SK-N-SH (cell line): ENCODE measurements at regions not wholly inside any gene's neighbourhood (a gene's known extent, or its start where the extent isn't known, plus 50 kb on each side); places are given as distances from the start of the nearest gene placed in this dataset.

ENCODE experiments used
- CTCF ChIA-PET: fragments of 300-600, 350-600 bp; formaldehyde crosslinking; extraction: SDS; loops from one replicate; lab custom pipeline; 2021; lab: Yijun Ruan, JAX
- POLR2A ChIA-PET: fragments of 350-600 bp; sonication (Branson Sonifier 250); formaldehyde crosslinking; extraction: SDS; loops from one replicate; lab custom pipeline; 2020; ENCODE audit warnings: antibody characterized with exemption, inconsistent platforms; lab: Yijun Ruan, JAX
- DNase-seq: peaks from one replicate; pipeline ENCODE4 v3.0.0; 2012
- H2AFZ ChIP-seq: fragments of 200-600 bp; sonication (generic); 2 replicates; pipeline ENCODE4 v1.8.1; 2016; ENCODE audit warnings: antibody characterized with exemption, mild to moderate bottlenecking, low read depth
- H3F3A ChIP-seq: fragments of 200-600 bp; sonication (generic); replicated peaks from 2 replicates; pipeline ENCODE3; 2016; ENCODE audit warnings: antibody characterized with exemption, mild to moderate bottlenecking; ENCODE audit not compliant: insufficient read depth
- H3K27ac ChIP-seq, 2 experiments: fragments of 200-500 bp in 1 of 2; fragments of 200-600 bp in 1 of 2; sonication (Bioruptor generic) in 1 of 2; sonication (generic), shearing (Covaris generic) in 1 of 2; 2 replicates each; pipeline versions ENCODE4 v1.5.1 to v1.6.1; 2014 to 2016; ENCODE audit warnings: low read depth in 2 of 2, inconsistent platforms in 1 of 2, low read length in 1 of 2, mild to moderate bottlenecking in 1 of 2, mixed read lengths in 1 of 2
- H3K27me3 ChIP-seq: fragments of 200-600 bp; sonication (generic), shearing (Covaris generic); 2 replicates; pipeline ENCODE4 v1.6.1; 2016; ENCODE audit warnings: mixed run types; ENCODE audit not compliant: insufficient read depth
- H3K36me3 ChIP-seq, 2 experiments: fragments of 200-500 bp in 1 of 2; fragments of 200-600 bp in 1 of 2; sonication (Bioruptor generic) in 1 of 2; sonication (generic) in 1 of 2; replicated peaks in 1 of 2; 2 replicates each; pipeline versions ENCODE3 to v1.5.1; 2014 to 2016; ENCODE audit warnings: low read length in 1 of 2, mild to moderate bottlenecking in 1 of 2; ENCODE audit not compliant: insufficient read depth in 2 of 2, control insufficient read depth in 1 of 2
- H3K4me1 ChIP-seq, 2 experiments: fragments of 200-500 bp in 1 of 2; fragments of 200-600 bp in 1 of 2; sonication (Bioruptor generic) in 1 of 2; sonication (generic), shearing (Covaris generic) in 1 of 2; 2 replicates each; pipeline versions ENCODE4 v1.5.1 to v1.6.1; 2014 to 2016; ENCODE audit warnings: low read depth in 1 of 2, low read length in 1 of 2, mixed run types in 1 of 2; ENCODE audit not compliant: insufficient read depth in 2 of 2, control insufficient read depth in 1 of 2
- H3K4me2 ChIP-seq: fragments of 200-600 bp; sonication (generic), shearing (Covaris generic); 2 replicates; pipeline ENCODE4 v1.6.1; 2017; ENCODE audit warnings: mixed run types
- H3K4me3 ChIP-seq, 2 experiments: fragments of 200-500 bp in 1 of 2; fragments of 200-600 bp in 1 of 2; sonication (Bioruptor generic) in 1 of 2; sonication (generic), shearing (Covaris generic) in 1 of 2; 2 replicates each; pipeline versions ENCODE4 v1.5.1 to v1.8.1; 2014 to 2016; ENCODE audit warnings: low read depth in 2 of 2, inconsistent platforms in 1 of 2, low read length in 1 of 2, mild to moderate bottlenecking in 1 of 2, mixed read lengths in 1 of 2, moderate library complexity in 1 of 2
- H3K79me2 ChIP-seq: fragments of 200-600 bp; sonication (generic); 2 replicates; pipeline ENCODE4 v1.8.1; 2017; ENCODE audit warnings: mild to moderate bottlenecking; ENCODE audit not compliant: insufficient read depth
- H3K9ac ChIP-seq: fragments of 200-600 bp; sonication (generic); 2 replicates; pipeline ENCODE4 v1.6.1; 2017; ENCODE audit warnings: mixed run types
- H3K9me2 ChIP-seq: fragments of 200-600 bp; sonication (generic); 2 replicates; pipeline ENCODE4 v1.6.1; 2017; ENCODE audit warnings: mixed run types
- H3K9me3 ChIP-seq: fragments of 200-600 bp; sonication (generic); 2 replicates; pipeline ENCODE4 v1.6.1; 2017; ENCODE audit warnings: mixed run types, mild to moderate bottlenecking, moderate library complexity
- H4K20me1 ChIP-seq: fragments of 200-600 bp; sonication (generic); 2 replicates; pipeline ENCODE4 v1.6.1; 2017; ENCODE audit warnings: mild to moderate bottlenecking, mixed run types; ENCODE audit not compliant: insufficient read depth
- FOSL2 ChIP-seq: IDR thresholded peaks from 2 replicates; pipeline ENCODE4 v1.4.0; 2012; ENCODE audit warnings: low read depth, mild to moderate bottlenecking, moderate library complexity, borderline replicate concordance
- FOXM1 ChIP-seq: IDR thresholded peaks from 2 replicates; pipeline ENCODE4 v1.4.0; 2012; ENCODE audit warnings: low read depth, mild to moderate bottlenecking
- GATA2 ChIP-seq: sonication (generic); formaldehyde crosslinking; IDR thresholded peaks from 2 replicates; pipeline ENCODE4 v1.5.0; 2020; ENCODE audit warnings: mild to moderate bottlenecking, missing genetic modification reagents
- JUND ChIP-seq: IDR thresholded peaks from 2 replicates; pipeline ENCODE4 v1.4.0; 2012
- MAX ChIP-seq: IDR thresholded peaks from 2 replicates; pipeline ENCODE4 v1.4.0; 2012; ENCODE audit warnings: low read depth
- MXI1 ChIP-seq: IDR thresholded peaks from 2 replicates; pipeline ENCODE4 v1.6.1; 2012; ENCODE audit warnings: mild to moderate bottlenecking, low read depth, low read length, improper control_type of control experiment
- RCOR1 ChIP-seq: fragments of 150-350 bp; IDR thresholded peaks from 2 replicates; pipeline ENCODE4 v1.6.1; 2017; ENCODE audit warnings: antibody characterized with exemption, low read length
- TAF1 ChIP-seq: IDR thresholded peaks from 2 replicates; pipeline ENCODE4 v1.6.1; 2012; ENCODE audit warnings: low read depth, mild to moderate bottlenecking, low read length, moderate library complexity, borderline replicate concordance
- USF1 ChIP-seq: IDR thresholded peaks from 2 replicates; pipeline ENCODE4 v1.4.0; 2012; ENCODE audit warnings: low read depth, borderline replicate concordance
- YY1 ChIP-seq: IDR thresholded peaks from 2 replicates; pipeline ENCODE4 v1.4.0; 2012; ENCODE audit warnings: low read depth, mild to moderate bottlenecking
- WGBS: methylation state at CpG from one replicate; pipeline ENCODE4 v1.1.6; 2017; ENCODE audit warnings: low lambda C conversion rate; 5-methylcytosine and 5-hydroxymethylcytosine counted together
- TF ChIP-seq, protein P1 (sequence below): fragments of 200-600 bp; sonication (generic); IDR thresholded peaks from 2 replicates; pipeline ENCODE4 v1.6.1; 2017; ENCODE audit warnings: antibody characterized with exemption, mild to moderate bottlenecking, moderate library complexity
- TF ChIP-seq, protein P2 (sequence below): fragments of 150-350 bp; IDR thresholded peaks from 2 replicates; pipeline ENCODE4 v1.6.1; 2016; ENCODE audit warnings: mild to moderate bottlenecking, low read depth, low read length

DNA sequence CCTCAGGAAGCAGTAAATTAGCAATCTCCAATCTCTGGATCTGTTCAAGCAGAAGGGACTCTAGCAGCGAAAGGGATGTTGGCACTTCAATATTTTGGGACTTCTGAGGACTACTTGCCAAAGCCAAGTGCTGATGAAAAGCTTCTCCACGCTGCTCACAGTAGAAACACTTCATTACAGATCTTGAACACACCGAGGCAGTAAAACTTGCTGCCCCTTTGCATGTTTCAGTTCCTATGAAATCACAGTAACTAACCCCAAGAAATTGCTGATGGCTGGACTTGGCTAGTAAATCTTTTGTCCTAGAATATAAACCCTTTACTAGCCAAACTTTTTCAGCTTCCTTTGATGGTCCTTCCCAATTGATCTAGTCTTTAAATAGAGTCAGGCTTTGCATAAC is 750.5 kb upstream of the GRM7 start:
- no peaks in the 10 kb centered on the region for H3K9me2 ChIP-seq
- WGBS = 0% methylated on average over 3 of the region's 3 CpGs
- H3F3A ChIP-seq = no peaks in the 10 kb centered on the region
- H3K27me3 ChIP-seq = no peaks in the 10 kb centered on the region
- TF ChIP-seq, protein P1, sequence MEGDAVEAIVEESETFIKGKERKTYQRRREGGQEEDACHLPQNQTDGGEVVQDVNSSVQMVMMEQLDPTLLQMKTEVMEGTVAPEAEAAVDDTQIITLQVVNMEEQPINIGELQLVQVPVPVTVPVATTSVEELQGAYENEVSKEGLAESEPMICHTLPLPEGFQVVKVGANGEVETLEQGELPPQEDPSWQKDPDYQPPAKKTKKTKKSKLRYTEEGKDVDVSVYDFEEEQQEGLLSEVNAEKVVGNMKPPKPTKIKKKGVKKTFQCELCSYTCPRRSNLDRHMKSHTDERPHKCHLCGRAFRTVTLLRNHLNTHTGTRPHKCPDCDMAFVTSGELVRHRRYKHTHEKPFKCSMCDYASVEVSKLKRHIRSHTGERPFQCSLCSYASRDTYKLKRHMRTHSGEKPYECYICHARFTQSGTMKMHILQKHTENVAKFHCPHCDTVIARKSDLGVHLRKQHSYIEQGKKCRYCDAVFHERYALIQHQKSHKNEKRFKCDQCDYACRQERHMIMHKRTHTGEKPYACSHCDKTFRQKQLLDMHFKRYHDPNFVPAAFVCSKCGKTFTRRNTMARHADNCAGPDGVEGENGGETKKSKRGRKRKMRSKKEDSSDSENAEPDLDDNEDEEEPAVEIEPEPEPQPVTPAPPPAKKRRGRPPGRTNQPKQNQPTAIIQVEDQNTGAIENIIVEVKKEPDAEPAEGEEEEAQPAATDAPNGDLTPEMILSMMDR = no peak
- TF ChIP-seq, protein P2, sequence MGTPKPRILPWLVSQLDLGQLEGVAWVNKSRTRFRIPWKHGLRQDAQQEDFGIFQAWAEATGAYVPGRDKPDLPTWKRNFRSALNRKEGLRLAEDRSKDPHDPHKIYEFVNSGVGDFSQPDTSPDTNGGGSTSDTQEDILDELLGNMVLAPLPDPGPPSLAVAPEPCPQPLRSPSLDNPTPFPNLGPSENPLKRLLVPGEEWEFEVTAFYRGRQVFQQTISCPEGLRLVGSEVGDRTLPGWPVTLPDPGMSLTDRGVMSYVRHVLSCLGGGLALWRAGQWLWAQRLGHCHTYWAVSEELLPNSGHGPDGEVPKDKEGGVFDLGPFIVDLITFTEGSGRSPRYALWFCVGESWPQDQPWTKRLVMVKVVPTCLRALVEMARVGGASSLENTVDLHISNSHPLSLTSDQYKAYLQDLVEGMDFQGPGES = no peak
- no peak for TF ChIP-seq JUND
- TF ChIP-seq TAF1 = no peak
- DNase-seq = no peak
- no peak overlapping the region for H3K4me3 ChIP-seq
- H2AFZ ChIP-seq = no peak overlapping the region
- no peaks in the 10 kb centered on the region for H3K9me3 ChIP-seq
- H3K4me2 ChIP-seq = no peak overlapping the region
- H3K79me2 ChIP-seq = no peaks in the 10 kb centered on the region
- no peaks in the 10 kb centered on the region for H3K4me1 ChIP-seq
- no peak overlapping the region for H3K27ac ChIP-seq
- POLR2A ChIA-PET = no interaction called here
- no peaks in the 10 kb centered on the region for H3K36me3 ChIP-seq
- CTCF ChIA-PET = no interaction called here
- no peak overlapping the region for H3K9ac ChIP-seq
- H4K20me1 ChIP-seq = no peaks in the 10 kb centered on the region

- Histone ChIP-seq H3K36me3 (no peaks in the 10 kb centered on the region), H3K4me1 (no peaks in the 10 kb centered on the region), H3K79me2 (no peaks in the 10 kb centered on the region), H2AFZ (no peak overlapping the region), H3K27ac (no peak overlapping the region), H3K4me2 (no peak overlapping the region), H4K20me1 (no peaks in the 10 kb centered on the region), H3K4me3 (no peak overlapping the region), H3K9me2 (no peaks in the 10 kb centered on the region), H3K27me3 (no peaks in the 10 kb centered on the region), H3K9ac (no peak overlapping the region), H3K9me3 (no peaks in the 10 kb centered on the region), H3F3A (no peaks in the 10 kb centered on the region)
- TF ChIP-seq FOSL2 (no peak), YY1 (no peak)
- no peak for DNase-seq
- 2% methylated on average over 3 of the region's 3 CpGs for WGBS
- ChIA-PET POLR2A (no interaction called here), CTCF (no interaction called here)
Measured at GRCh38 chr3:6112546-6112945, 748.4 kb upstream of the GRM7 start.

- Histone ChIP-seq H3K27me3 (no peaks in the 10 kb centered on the region), H3K4me1 (no peaks in the 10 kb centered on the region), H3K9me2 (no peaks in the 10 kb centered on the region), H3K9me3 (no peaks in the 10 kb centered on the region), H3K27ac (no peak overlapping the region), H3K79me2 (no peaks in the 10 kb centered on the region), H3K36me3 (no peaks in the 10 kb centered on the region), H3K4me2 (no peak overlapping the region), H4K20me1 (no peaks in the 10 kb centered on the region), H3F3A (no peaks in the 10 kb centered on the region), H3K4me3 (no peak overlapping the region), H3K9ac (no peak overlapping the region), H2AFZ (no peak overlapping the region)
- CTCF ChIA-PET = no interaction called here
- TF ChIP-seq FOXM1 (no peak), MXI1 (no peak), USF1 (no peak), RCOR1 (no peak), MAX (no peak), GATA2 (CRISPR knock-in tag) (no peak)
- POLR2A ChIA-PET = no interaction called here
- 17% methylated on average over 2 of the region's 2 CpGs for WGBS
- no peak for DNase-seq
Measured at GRCh38 chr3:6113338-6113737, 747.6 kb upstream of the GRM7 start.
